ENCODE measurements at regions not wholly inside any gene's neighbourhood (a gene's known extent, or its start where the extent isn't known, plus 50 kb on each side); places are given as distances from the start of the nearest gene placed in this dataset.

DNA sequence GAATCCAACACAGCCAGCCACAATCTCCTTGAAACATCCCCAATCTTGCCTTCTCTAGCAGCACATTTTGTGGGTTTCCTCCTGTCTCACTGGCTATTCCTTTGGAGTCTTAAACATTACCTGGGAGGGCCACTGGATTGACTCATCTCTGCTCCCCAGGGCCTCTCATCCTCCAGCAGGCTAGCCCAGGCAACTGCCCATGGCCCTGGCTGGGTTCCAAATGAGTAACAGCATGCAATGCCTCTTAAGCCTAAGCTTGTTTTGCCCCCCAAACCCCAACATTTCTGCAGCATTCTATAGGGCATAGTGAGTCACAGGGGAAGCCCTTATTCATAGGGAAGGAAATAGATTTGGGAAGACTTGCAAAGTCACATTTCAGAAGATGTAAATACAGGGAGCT lies 204.9 kb downstream of the FOXA2 start:
- TF ChIP-seq, protein P1, sequence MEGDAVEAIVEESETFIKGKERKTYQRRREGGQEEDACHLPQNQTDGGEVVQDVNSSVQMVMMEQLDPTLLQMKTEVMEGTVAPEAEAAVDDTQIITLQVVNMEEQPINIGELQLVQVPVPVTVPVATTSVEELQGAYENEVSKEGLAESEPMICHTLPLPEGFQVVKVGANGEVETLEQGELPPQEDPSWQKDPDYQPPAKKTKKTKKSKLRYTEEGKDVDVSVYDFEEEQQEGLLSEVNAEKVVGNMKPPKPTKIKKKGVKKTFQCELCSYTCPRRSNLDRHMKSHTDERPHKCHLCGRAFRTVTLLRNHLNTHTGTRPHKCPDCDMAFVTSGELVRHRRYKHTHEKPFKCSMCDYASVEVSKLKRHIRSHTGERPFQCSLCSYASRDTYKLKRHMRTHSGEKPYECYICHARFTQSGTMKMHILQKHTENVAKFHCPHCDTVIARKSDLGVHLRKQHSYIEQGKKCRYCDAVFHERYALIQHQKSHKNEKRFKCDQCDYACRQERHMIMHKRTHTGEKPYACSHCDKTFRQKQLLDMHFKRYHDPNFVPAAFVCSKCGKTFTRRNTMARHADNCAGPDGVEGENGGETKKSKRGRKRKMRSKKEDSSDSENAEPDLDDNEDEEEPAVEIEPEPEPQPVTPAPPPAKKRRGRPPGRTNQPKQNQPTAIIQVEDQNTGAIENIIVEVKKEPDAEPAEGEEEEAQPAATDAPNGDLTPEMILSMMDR (conservative IDR thresholded peaks at IDR 0.05; ENCODE audit: low read length) = no peak
- TF ChIP-seq EZH2phosphoT487 (IDR thresholded peaks at IDR 0.05; ENCODE audit: borderline replicate concordance) = no peak

Data from Loucy (cell line).